LNCaP clone FGC (cell line): ENCODE measurements at regions not wholly inside any gene's neighbourhood (a gene's known extent, or its start where the extent isn't known, plus 50 kb on each side); places are given as distances from the start of the nearest gene placed in this dataset.

ENCODE experiments used
- DNase-seq: peaks from one replicate; pipeline ENCODE4 v3.0.0-alpha.2; 2011; ENCODE audit warnings: low read depth
- H3K4me3 ChIP-seq: 2 replicates; pipeline ENCODE4 v1.5.1; 2011; ENCODE audit warnings: mild to moderate bottlenecking, low read depth, low read length, control low read depth
- CTCF ChIP-seq: IDR thresholded peaks from 2 replicates; pipeline ENCODE4 v1.5.1; 2012; ENCODE audit warnings: mild to moderate bottlenecking; ENCODE audit not compliant: control insufficient read depth, insufficient read depth; ENCODE audit errors: extremely low read depth

- H3K4me3 ChIP-seq: no peak overlapping the region
- TF ChIP-seq CTCF: no peak
- no peak for DNase-seq
These were observed 184.2 kb upstream of the TMEM161B start for GRCh38 chr5:88452820-88453219.

DNA sequence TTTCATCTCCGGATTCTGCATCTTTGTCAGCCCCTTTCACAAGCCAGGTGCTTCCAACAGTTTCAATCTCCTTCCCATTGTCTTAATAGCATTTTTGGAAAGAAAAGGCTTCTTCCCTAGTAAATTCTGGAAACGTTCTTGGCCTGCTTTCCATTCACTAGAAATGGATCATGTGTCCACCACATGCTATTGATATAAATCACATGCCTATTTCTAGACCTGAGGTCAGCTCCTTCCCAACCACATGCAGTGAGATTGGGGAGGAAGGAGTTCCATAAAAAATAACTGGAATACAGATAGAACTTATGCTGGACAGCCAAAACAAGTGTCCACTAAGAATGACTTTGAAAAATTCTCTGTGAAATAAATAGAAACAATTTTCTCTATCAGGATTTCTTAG is 181.6 kb upstream of the TMEM161B start:
- TF ChIP-seq CTCF: no peak
- no peak for DNase-seq
- H3K4me3 ChIP-seq: no peak overlapping the region

GRCh38 chr5:88438006-88438405 is 169.4 kb upstream of the TMEM161B start:
- no peak for TF ChIP-seq CTCF
- DNase-seq: no peak
- H3K4me3 ChIP-seq: no peak overlapping the region

DNA sequence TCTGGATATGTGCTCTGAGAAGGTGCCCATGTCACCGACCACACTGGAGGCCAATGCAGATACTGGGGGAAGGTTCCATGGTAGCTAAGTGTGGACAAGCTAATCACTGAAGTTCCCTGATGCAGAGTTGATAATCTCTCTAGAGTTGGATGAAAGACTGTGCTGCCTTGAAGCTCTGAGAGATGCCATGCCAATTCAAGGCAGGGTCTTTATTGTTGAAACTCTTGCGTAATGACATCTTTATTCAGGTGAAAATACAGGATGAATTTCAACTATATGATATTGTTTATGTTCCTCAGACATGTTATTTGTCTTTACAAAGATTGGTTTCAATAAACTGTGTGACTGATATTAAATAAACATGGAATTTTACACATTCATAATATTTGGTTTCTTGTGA is 167.6 kb upstream of the TMEM161B start:
- DNase-seq: no peak

DNA sequence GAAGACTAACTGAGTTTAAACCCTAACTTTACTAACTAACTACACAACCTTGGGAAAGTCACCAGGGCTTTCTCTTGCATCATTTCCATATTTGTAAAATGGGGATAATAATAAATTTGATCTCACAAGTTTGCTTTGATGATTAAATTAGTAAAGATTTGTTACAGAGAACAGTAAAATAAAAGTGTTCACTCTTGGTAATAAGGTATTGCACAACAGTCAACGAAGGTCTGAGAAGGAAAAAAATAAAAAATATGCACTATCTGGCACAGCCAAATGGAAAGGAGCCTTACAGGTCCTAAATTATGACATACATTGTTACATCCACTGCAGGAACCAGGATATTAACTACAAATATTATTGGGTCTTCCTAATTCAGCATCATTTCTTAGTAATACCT is 160.0 kb upstream of the TMEM161B start:
- no peak for DNase-seq
- TF ChIP-seq CTCF: no peak
- no peak overlapping the region for H3K4me3 ChIP-seq

More for the DNA sequence above, 167.6 kb upstream of the TMEM161B start:
- no peak overlapping the region for H3K4me3 ChIP-seq
- no peak for TF ChIP-seq CTCF

DNA sequence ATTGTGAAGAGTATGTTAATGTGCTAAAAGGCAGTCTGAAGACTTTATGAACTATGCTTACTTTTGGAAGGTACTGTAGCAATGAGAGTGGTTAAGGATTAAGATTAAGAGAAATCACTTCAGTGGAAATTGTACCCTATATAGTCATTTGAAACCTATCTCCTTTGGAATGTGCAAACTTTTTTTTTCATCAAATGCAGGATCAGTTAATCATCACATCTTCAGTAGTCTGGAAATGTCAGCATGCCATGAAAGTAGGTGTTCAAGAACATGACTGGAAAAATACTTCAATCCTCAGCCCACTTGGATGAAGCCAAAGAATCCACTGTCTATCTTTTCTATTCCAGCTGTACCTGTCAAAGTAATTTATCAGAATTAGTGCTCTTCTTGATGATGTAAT is 157.8 kb upstream of the TMEM161B start:
- no peak for TF ChIP-seq CTCF
- no peak for DNase-seq

DNA sequence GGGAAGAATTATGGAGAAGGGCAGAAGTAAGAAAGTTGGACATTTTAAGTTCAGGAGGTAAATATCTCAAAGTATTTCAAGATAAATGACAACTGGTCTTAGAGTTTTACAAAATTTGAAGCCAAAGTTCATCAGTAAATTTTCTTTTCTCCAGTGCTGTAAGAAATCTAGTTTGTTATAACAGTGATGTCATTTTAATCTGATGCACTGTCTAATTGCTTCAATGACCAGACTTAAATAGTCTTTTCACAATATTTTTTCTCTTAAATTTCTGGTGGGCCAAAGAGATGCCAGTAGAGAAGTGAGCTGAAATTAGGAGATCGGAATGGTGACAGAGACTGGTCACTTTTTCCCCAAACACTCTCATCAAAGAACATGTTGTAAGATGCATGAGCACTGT is 156.5 kb upstream of the TMEM161B start:
- no peak overlapping the region for H3K4me3 ChIP-seq
- TF ChIP-seq CTCF: no peak
- no peak for DNase-seq

More for the DNA sequence above, 157.8 kb upstream of the TMEM161B start:
- H3K4me3 ChIP-seq: no peak overlapping the region
